ENCODE measurements at regions not wholly inside any gene's neighbourhood (a gene's known extent, or its start where the extent isn't known, plus 50 kb on each side); places are given as distances from the start of the nearest gene placed in this dataset.

- DNase-seq = no peak
Measured at GRCh38 chr1:218728898-218729565, 383.9 kb downstream of the TGFB2 start.

GRCh38 chr1:218735436-218736032, 390.4 kb downstream of the TGFB2 start:
- peak; percentile 95 for DNase-seq

- DNase-seq = peak; percentile 41
Measured at GRCh38 chr1:218739426-218739825, 394.3 kb downstream of the TGFB2 start.

GRCh38 chr1:218741852-218742251, 396.7 kb downstream of the TGFB2 start:
- no peak for DNase-seq

GRCh38 chr1:218742467-218743262, 397.5 kb downstream of the TGFB2 start:
- no peak for DNase-seq

GRCh38 chr1:218743861-218744505, 398.8 kb downstream of the TGFB2 start:
- DNase-seq = no peak

- DNase-seq = peak; percentile 75
Measured at GRCh38 chr1:218748071-218748470, 402.9 kb downstream of the TGFB2 start.

GRCh38 chr1:218750216-218750970, 405.3 kb downstream of the TGFB2 start:
- DNase-seq = no peak

- DNase-seq = no peak
Measured at GRCh38 chr1:218751208-218751948, 406.2 kb downstream of the TGFB2 start.

GRCh38 chr1:218752126-218752525, 407.0 kb downstream of the TGFB2 start:
- DNase-seq = no peak

GRCh38 chr1:218754477-218754876, 409.3 kb downstream of the TGFB2 start:
- no peak for DNase-seq

GRCh38 chr1:218755128-218755527, 410.0 kb downstream of the TGFB2 start:
- DNase-seq = no peak

GRCh38 chr1:218759795-218760194, 413.9 kb upstream of the LYPLAL1 start:
- DNase-seq = no peak

GRCh38 chr1:218760601-218761570, 412.8 kb upstream of the LYPLAL1 start:
- DNase-seq = peak; percentile 65

- DNase-seq = no peak
Measured at GRCh38 chr1:218763538-218763937, 410.1 kb upstream of the LYPLAL1 start.

GRCh38 chr1:218765753-218766152, 407.9 kb upstream of the LYPLAL1 start:
- DNase-seq = no peak

GRCh38 chr1:218771931-218772330, 401.7 kb upstream of the LYPLAL1 start:
- DNase-seq = peak; percentile 7

- DNase-seq = peak; percentile 82
Measured at GRCh38 chr1:218772575-218772974, 401.1 kb upstream of the LYPLAL1 start.

- no peak for DNase-seq
Measured at GRCh38 chr1:218775501-218776021, 398.1 kb upstream of the LYPLAL1 start.

All from fibroblast of upper back skin (primary cell).